K562 (cell line): ENCODE measurements at regions not wholly inside any gene's neighbourhood (a gene's known extent, or its start where the extent isn't known, plus 50 kb on each side); places are given as distances from the start of the nearest gene placed in this dataset.

Source experiments
- ATAC-seq: fragments of 200-7000 bp; cut with Tn5 transposase; 3 replicates; pipeline ENCODE4 v1.9.1; 2020; ENCODE audit warnings: moderate library complexity
- BruUV-seq: library from RNA; stranded (reverse); fragments of 400-500 nt; replicated peaks from 2 replicates; lab custom pipeline; 2021; lab: Mats Ljungman, UMichigan
- CTCF ChIA-PET: fragments of 300-600 bp; formaldehyde crosslinking; extraction: SDS; loops from one replicate; lab custom pipeline; 2021; ENCODE audit warnings: low intra/inter-chr PET ratio; lab: Yijun Ruan, JAX
- POLR2A ChIA-PET: fragments of 300-600, 350-650 bp; sonication (Branson Sonifier 250); formaldehyde crosslinking; extraction: SDS; loops from one replicate; lab custom pipeline; 2021; ENCODE audit warnings: antibody characterized with exemption, inconsistent platforms; lab: Yijun Ruan, JAX
- DNase-seq, 4 experiments: peaks; one replicate each; pipeline versions ENCODE4 v3.0.0 to v3.0.0-alpha.2; 2011 to 2018; ENCODE audit warnings: low spot score in 3 of 4, mixed read lengths in 3 of 4; ENCODE audit errors: extremely low read depth in 1 of 4
- FAIRE-seq: peaks from 2 replicates; lab custom pipeline; 2011; peaks lifted over from hg19 to GRCh38; lab: Jason Lieb, UNC
- H2AFZ ChIP-seq: 2 replicates; pipeline ENCODE4 v1.6.0; 2011; ENCODE audit warnings: low read depth, low read length, control low read depth, inconsistent platforms
- H3K27ac ChIP-seq: fragments of 200-600 bp; 3 replicates; pipeline ENCODE4 v1.8.0; 2011; ENCODE audit warnings: low read depth, mild to moderate bottlenecking, control low read depth, inconsistent platforms, low read length, moderate library complexity, mixed read lengths; ENCODE audit errors: extremely low read depth
- H3K27me3 ChIP-seq, 2 experiments: fragments of 300-600 bp in 1 of 2; 2 replicates in 1 of 2; 3 replicates in 1 of 2; pipeline versions ENCODE4 v1.6.0 to v1.8.0; 2011; ENCODE audit warnings: inconsistent platforms in 2 of 2, low read length in 2 of 2, mild to moderate bottlenecking in 1 of 2, mixed read lengths in 1 of 2, moderate library complexity in 1 of 2; ENCODE audit not compliant: control insufficient read depth in 2 of 2, insufficient read depth in 2 of 2
- H3K36me3 ChIP-seq: fragments of 300-600 bp; 3 replicates; pipeline ENCODE4 v1.8.0; 2011; ENCODE audit warnings: mild to moderate bottlenecking, low read length, inconsistent platforms; ENCODE audit not compliant: control insufficient read depth, insufficient read depth
- H3K4me1 ChIP-seq, 2 experiments: fragments of 200-600 bp in 1 of 2; replicated peaks in 1 of 2; 2 replicates in 1 of 2; 3 replicates in 1 of 2; pipeline versions ENCODE4 v1.5.1 to v1.8.0; 2011; ENCODE audit warnings: inconsistent platforms in 2 of 2, low read length in 2 of 2, mild to moderate bottlenecking in 1 of 2, mixed read lengths in 1 of 2, moderate library complexity in 1 of 2; ENCODE audit not compliant: control insufficient read depth in 2 of 2, insufficient read depth in 2 of 2
- H3K4me2 ChIP-seq: 2 replicates; pipeline ENCODE4 v1.6.1; 2011; ENCODE audit warnings: low read length, control low read depth, inconsistent platforms, mixed read lengths; ENCODE audit not compliant: insufficient read depth
- H3K4me3 ChIP-seq: fragments of 200-600 bp; sonication (generic), shearing (Covaris generic); 2 replicates; pipeline ENCODE4 v1.5.1; 2016; ENCODE audit warnings: control low read depth, inconsistent platforms
- H3K79me2 ChIP-seq: fragments of 200-600 bp; 3 replicates; pipeline ENCODE4 v1.8.0; 2011; ENCODE audit warnings: low read length, inconsistent platforms; ENCODE audit not compliant: control insufficient read depth, insufficient read depth
- H3K9ac ChIP-seq, 2 experiments: 2 replicates each; pipeline versions ENCODE4 v1.6.0 to v1.6.1; 2011; ENCODE audit warnings: low read depth in 2 of 2, low read length in 2 of 2, control low read depth in 1 of 2, inconsistent platforms in 1 of 2, mild to moderate bottlenecking in 1 of 2, mixed read lengths in 1 of 2; ENCODE audit not compliant: insufficient read depth in 1 of 2
- H3K9me1 ChIP-seq: one replicate; pipeline ENCODE4 v1.6.0; 2011; ENCODE audit warnings: inconsistent platforms, mild to moderate bottlenecking, low read length, moderate library complexity; ENCODE audit not compliant: control insufficient read depth, insufficient read depth
- H3K9me3 ChIP-seq: replicated peaks from 2 replicates; pipeline ENCODE4 v1.5.1; 2011; ENCODE audit warnings: low read depth, low read length, inconsistent platforms; ENCODE audit not compliant: control insufficient read depth, insufficient read depth
- H4K20me1 ChIP-seq: replicated peaks from 2 replicates; pipeline ENCODE4 v1.6.1; 2011; ENCODE audit warnings: low read length, inconsistent platforms, mixed read lengths; ENCODE audit not compliant: control insufficient read depth, insufficient read depth
- ADNP ChIP-seq: fragments of 200-800 bp; sonication (Bioruptor generic); IDR thresholded peaks from 2 replicates; pipeline ENCODE4 v1.6.1; 2016; ENCODE audit warnings: missing genetic modification characterization, missing compliant biosample characterization
- EHMT2 ChIP-seq: fragments of 450-650 bp; IDR thresholded peaks from 2 replicates; pipeline ENCODE4 v1.6.1; 2018; ENCODE audit warnings: antibody characterized with exemption
- HNRNPUL1 ChIP-seq: fragments of 200-400 bp; formaldehyde crosslinking; IDR thresholded peaks from 2 replicates; pipeline ENCODE4 v1.6.1; 2017; ENCODE audit warnings: low read length
- JUND ChIP-seq, 2 experiments: IDR thresholded peaks; 2 replicates in 1 of 2; 3 replicates in 1 of 2; pipeline ENCODE4 v1.6.1; 2011; ENCODE audit warnings: borderline replicate concordance in 2 of 2, low read depth in 2 of 2, low read length in 2 of 2, improper control_type of control experiment in 1 of 2, missing biosample characterization in 1 of 2, missing genetic modification characterization in 1 of 2, missing genetic modification reagents in 1 of 2
- KAT8 ChIP-seq: fragments of 450-650 bp; IDR thresholded peaks from 2 replicates; pipeline ENCODE4 v1.6.1; 2016; ENCODE audit warnings: low read depth, mild to moderate bottlenecking
- NFYB ChIP-seq: IDR thresholded peaks from 2 replicates; pipeline ENCODE4 v1.6.1; 2011; ENCODE audit warnings: mild to moderate bottlenecking, moderate library complexity; ENCODE audit not compliant: insufficient read length; ENCODE audit errors: extremely low read depth
- PHF8 ChIP-seq: fragments of 200-600 bp; sonication (generic); IDR thresholded peaks from 2 replicates; pipeline ENCODE4 v1.6.1; 2012; ENCODE audit warnings: mixed run types, mild to moderate bottlenecking, inconsistent platforms, low read length, moderate library complexity, borderline replicate concordance
- RFX1 ChIP-seq: fragments of 450-650 bp; IDR thresholded peaks from 2 replicates; pipeline ENCODE4 v1.6.1; 2016; ENCODE audit warnings: mild to moderate bottlenecking, moderate library complexity
- STAT5B ChIP-seq: fragments of 250-450 bp; sonication (Bioruptor Pico); IDR thresholded peaks from 2 replicates; pipeline ENCODE4 v1.8.0; 2021; ENCODE audit warnings: mild to moderate bottlenecking, inconsistent platforms
- YY1 ChIP-seq, 3 experiments: IDR thresholded peaks; 2 replicates each; pipeline ENCODE4 v1.6.1; 2011; ENCODE audit warnings: low read length in 2 of 3, mild to moderate bottlenecking in 2 of 3, moderate library complexity in 2 of 3, borderline replicate concordance in 1 of 3, control low read depth in 1 of 3, low read depth in 1 of 3; ENCODE audit not compliant: insufficient read depth in 3 of 3, insufficient replicate concordance in 2 of 3, control insufficient read depth in 1 of 3, insufficient read length in 1 of 3; ENCODE audit errors: extremely low read depth in 1 of 3
- ZBTB12 ChIP-seq: fragments of 250-450 bp; sonication (Bioruptor Pico); IDR thresholded peaks from 2 replicates; pipeline ENCODE4 v1.4.0; 2020
- ZFP1 ChIP-seq: fragments of 450-650 bp; formaldehyde crosslinking; IDR thresholded peaks from 2 replicates; pipeline ENCODE4 v1.4.0; 2020; ENCODE audit warnings: mild to moderate bottlenecking, mixed read lengths
- ZNF133 ChIP-seq: fragments of 250-450 bp; sonication (Bioruptor Pico); IDR thresholded peaks from 2 replicates; pipeline ENCODE4 v1.4.0; 2020; ENCODE audit warnings: mild to moderate bottlenecking
- ZNF232 ChIP-seq: sonication (generic); formaldehyde crosslinking; IDR thresholded peaks from 2 replicates; pipeline ENCODE4 v1.8.0; 2022; ENCODE audit warnings: mild to moderate bottlenecking, missing genetic modification reagents
- ZNF274 ChIP-seq: IDR thresholded peaks from 2 replicates; pipeline ENCODE4 v1.6.1; 2011; ENCODE audit warnings: low read depth, mild to moderate bottlenecking, low read length, moderate library complexity, borderline replicate concordance
- WGBS: fragments of 100-300 bp; shearing (Covaris generic); methylation state at CpG from one replicate; pipeline ENCODE4 v1.1.6; 2016; ENCODE audit warnings: low coverage, mixed read lengths; ENCODE audit not compliant: insufficient coverage; ENCODE audit errors: missing lambda C conversion rate; 5-methylcytosine and 5-hydroxymethylcytosine counted together
- in situ Hi-C: fragments of 300-500 bp; cut with MboI; formaldehyde crosslinking; loops from 4 replicates; pipeline ENCODE4 v1.15.0; 2018; ENCODE audit warnings: inconsistent platforms, mixed read lengths
- intact Hi-C: fragments of 100-400 bp; cut with micrococcal nuclease; formaldehyde crosslinking; loops from 2 replicates; pipeline ENCODE4 v1.14.2; 2022

GRCh38 chr2:11940799-11941198 is 194.4 kb downstream of the LPIN1 start:
- Histone ChIP-seq H3K4me1 (peaks cover 9 to 42% of the 10 kb centered on the region in 2 experiments), H3K9me1 (no peaks in the 10 kb centered on the region), H3K27me3 (no peaks in the 10 kb centered on the region), H3K79me2 (no peaks in the 10 kb centered on the region), H3K9ac (peak overlapping the region in 1 of 2 experiments; percentile 41; a peak in 2 of 4 replicates), H3K36me3 (no peaks in the 10 kb centered on the region), H3K4me3 (no peak overlapping the region), H2AFZ (peak overlapping the region; percentile 56; the same call in 1 of the 2 replicates), H3K9me3 (no peaks in the 10 kb centered on the region), H3K4me2 (peak overlapping the region; percentile 70), H4K20me1 (no peaks in the 10 kb centered on the region), H3K27ac (peak overlapping the region; percentile 74)
- DNase-seq (peak; percentile 41 to 55 (median 52)), ATAC-seq (peak; percentile 31), FAIRE-seq (peak; percentile 64)
- intact Hi-C loops = loop anchor here (1.0 to 2.0 kb wide), 2 partner anchors 28 to 72 kb away; no protein-coding TSS in a partner anchor
- in situ Hi-C loops = no loop called here
- ChIA-PET CTCF (no interaction called here), POLR2A (interaction anchor here (0.6 to 2.6 kb wide), 6 partner anchors 9 to 929 kb away, joined by 3 to 12 read pairs (median 6); no protein-coding TSS in a partner anchor)
- WGBS = 10% methylated on average over 4 of the region's 4 CpGs
- BruUV-seq = no TSS peak
- TF ChIP-seq ZFP1 (CRISPR knock-in tag) (no peak), NFYB (no peak), ZNF274 (0 out of 2 replicates have a peak, but pooled peaks have one; percentile 10), YY1 (IDR thresholded peaks at IDR 0.05; ENCODE audit: borderline replicate concordance in 1 of 3, control insufficient read depth in 1 of 3, extremely low read depth in 1 of 3, insufficient read depth in 3 of 3, insufficient read length in 1 of 3, insufficient replicate concordance in 2 of 3, low read depth in 1 of 3, low read length in 2 of 3) (peak in 1 of 3 experiments; percentile 41), KAT8 (0 out of 2 replicates have a peak, but pooled peaks have one; percentile 15), ZNF133 (no peak), ADNP (tag) (peak; percentile 62; the same call in 1 of the 2 replicates), STAT5B (no peak), PHF8 (no peak), EHMT2 (peak; percentile 51; the same call in 1 of the 2 replicates), HNRNPUL1 (no peak), ZNF232 (CRISPR knock-in tag) (no peak), JUND (IDR thresholded peaks at IDR 0.05; ENCODE audit: borderline replicate concordance, low read depth, low read length) (no peak), JUND (tag; IDR thresholded peaks at IDR 0.05; ENCODE audit: borderline replicate concordance, low read depth, low read length) (no peak), ZBTB12 (CRISPR knock-in tag) (peak; percentile 23; the same call in 1 of the 2 replicates), RFX1 (no peak)
